ENCODE measurements at regions not wholly inside any gene's neighbourhood (a gene's known extent, or its start where the extent isn't known, plus 50 kb on each side); places are given as distances from the start of the nearest gene placed in this dataset.

- H3K4me1 ChIP-seq (ENCODE audit: control extremely low read depth in 1 of 4, control insufficient read depth in 4 of 4, insufficient read depth in 4 of 4, low read length in 3 of 4) = peaks cover 0 to 9% (median 4%) of the 10 kb centered on the region in 4 experiments
- CTCF ChIA-PET = no interaction called here
- H3K27me3 ChIP-seq (replicated peaks in 2 of 5; ENCODE audit: control insufficient read depth in 4 of 5, insufficient read depth in 5 of 5, low read length in 4 of 5) = no peaks in the 10 kb centered on the region
- peak overlapping the region in 1 of 2 experiments; percentile 0 for H3K27ac ChIP-seq (ENCODE audit: insufficient read depth in 1 of 2, low read depth in 1 of 2, low read length in 2 of 2, poor library complexity in 1 of 2, severe bottlenecking in 2 of 2)
- DNase-seq = no peak
- no peaks in the 10 kb centered on the region for H3K36me3 ChIP-seq (ENCODE audit: control insufficient read depth in 4 of 4, insufficient read depth in 4 of 4, low read length in 3 of 4)
- WGBS (ENCODE audit: insufficient coverage) = no CpG with 5 or more reads among the region's 2 CpGs
- POLR2A ChIA-PET = no interaction called here
- no peak overlapping the region for H3K4me3 ChIP-seq (ENCODE audit: control insufficient read depth in 1 of 7, extremely low read depth in 1 of 7, insufficient read depth in 4 of 7, low read depth in 2 of 7, low read length in 6 of 7)
- no peaks in the 10 kb centered on the region for H3K9me3 ChIP-seq (ENCODE audit: control extremely low read depth in 1 of 5, control insufficient read depth in 4 of 5, insufficient read depth in 2 of 5, low read depth in 1 of 5, low read length in 4 of 5)
These were observed 164.4 kb upstream of the JARID2 start for GRCh38 chr6:15081447-15081846.

- CTCF ChIA-PET = interaction anchor here (1.5 kb wide), 1 partner anchor 407 kb away, joined by 3 read pairs; no protein-coding TSS in a partner anchor
- H3K9me3 ChIP-seq (ENCODE audit: control extremely low read depth in 1 of 5, control insufficient read depth in 4 of 5, insufficient read depth in 2 of 5, low read depth in 1 of 5, low read length in 4 of 5) = no peaks in the 10 kb centered on the region
- no peaks in the 10 kb centered on the region for H3K27me3 ChIP-seq (replicated peaks in 2 of 5; ENCODE audit: control insufficient read depth in 4 of 5, insufficient read depth in 5 of 5, low read length in 4 of 5)
- H3K4me1 ChIP-seq (ENCODE audit: control extremely low read depth in 1 of 4, control insufficient read depth in 4 of 4, insufficient read depth in 4 of 4, low read length in 3 of 4) = peaks cover 0 to 13% (median 6%) of the 10 kb centered on the region in 4 experiments
- no peaks in the 10 kb centered on the region for H3K36me3 ChIP-seq (ENCODE audit: control insufficient read depth in 4 of 4, insufficient read depth in 4 of 4, low read length in 3 of 4)
- POLR2A ChIA-PET = no interaction called here
- no peak for DNase-seq
- no CpG with 5 or more reads among the region's 8 CpGs for WGBS (ENCODE audit: insufficient coverage)
- H3K4me3 ChIP-seq (ENCODE audit: control insufficient read depth in 1 of 7, extremely low read depth in 1 of 7, insufficient read depth in 4 of 7, low read depth in 2 of 7, low read length in 6 of 7) = no peak overlapping the region
- H3K27ac ChIP-seq (ENCODE audit: insufficient read depth in 1 of 2, low read depth in 1 of 2, low read length in 2 of 2, poor library complexity in 1 of 2, severe bottlenecking in 2 of 2) = no peak overlapping the region
These were observed 163.2 kb upstream of the JARID2 start for GRCh38 chr6:15082708-15083107.

DNA sequence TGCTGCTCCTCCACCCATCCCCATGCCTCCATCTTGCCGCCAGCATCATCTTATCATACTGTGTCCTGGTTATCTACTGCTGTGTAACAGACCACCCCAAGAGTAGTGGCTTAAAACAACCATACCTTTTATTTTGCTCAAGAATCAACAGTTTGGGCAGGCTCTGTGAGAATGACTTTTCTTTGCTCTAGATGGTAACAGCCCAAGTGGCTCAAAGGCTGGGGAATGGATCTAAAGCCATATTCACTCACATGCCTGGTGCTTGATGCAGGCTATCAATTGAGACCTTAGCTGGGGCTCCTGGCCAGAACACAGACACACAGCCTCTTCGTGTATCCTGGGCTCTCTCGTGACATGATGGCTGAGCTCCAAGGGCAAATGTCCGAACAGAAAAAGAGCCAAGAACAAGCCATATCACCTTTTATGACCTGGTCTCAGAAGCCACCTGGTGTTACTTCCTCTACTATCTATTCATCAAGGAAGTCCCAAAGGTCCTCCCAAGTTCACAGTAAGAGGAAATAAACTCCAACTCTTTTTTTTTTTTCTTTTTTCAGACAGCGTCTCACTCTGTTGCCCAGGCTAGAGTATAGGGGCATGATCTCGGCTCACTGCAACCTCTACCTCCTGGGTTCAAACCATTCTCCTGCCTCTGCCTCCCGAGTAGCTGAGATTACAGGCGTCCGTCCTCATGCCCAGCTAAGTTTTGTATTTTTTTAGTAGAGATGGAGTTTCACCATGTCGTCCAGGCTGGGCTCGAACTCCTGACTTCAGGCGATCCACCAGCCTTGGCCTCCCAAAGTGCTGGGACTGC lies 159.3 kb upstream of the JARID2 start:
- no peak overlapping the region for H3K4me3 ChIP-seq (ENCODE audit: control insufficient read depth in 1 of 7, extremely low read depth in 1 of 7, insufficient read depth in 4 of 7, low read depth in 2 of 7, low read length in 6 of 7)
- no peaks in the 10 kb centered on the region for H3K27me3 ChIP-seq (replicated peaks in 2 of 5; ENCODE audit: control insufficient read depth in 4 of 5, insufficient read depth in 5 of 5, low read length in 4 of 5)
- 97% methylated on average over 7 of the region's 12 CpGs for WGBS (ENCODE audit: insufficient coverage)
- ChIA-PET POLR2A (no interaction called here), CTCF (interaction anchor here (0.6 kb wide), 1 partner anchor 890 kb away, joined by 3 read pairs; no protein-coding TSS in a partner anchor)
- peak overlapping the region in 1 of 2 experiments; percentile 83 for H3K27ac ChIP-seq (ENCODE audit: insufficient read depth in 1 of 2, low read depth in 1 of 2, low read length in 2 of 2, poor library complexity in 1 of 2, severe bottlenecking in 2 of 2)
- H3K9me3 ChIP-seq (ENCODE audit: control extremely low read depth in 1 of 5, control insufficient read depth in 4 of 5, insufficient read depth in 2 of 5, low read depth in 1 of 5, low read length in 4 of 5) = no peaks in the 10 kb centered on the region
- no peaks in the 10 kb centered on the region for H3K36me3 ChIP-seq (ENCODE audit: control insufficient read depth in 4 of 4, insufficient read depth in 4 of 4, low read length in 3 of 4)
- peaks cover 5 to 31% (median 11%) of the 10 kb centered on the region in 4 experiments for H3K4me1 ChIP-seq (ENCODE audit: control extremely low read depth in 1 of 4, control insufficient read depth in 4 of 4, insufficient read depth in 4 of 4, low read length in 3 of 4)
- no peak for DNase-seq

DNA sequence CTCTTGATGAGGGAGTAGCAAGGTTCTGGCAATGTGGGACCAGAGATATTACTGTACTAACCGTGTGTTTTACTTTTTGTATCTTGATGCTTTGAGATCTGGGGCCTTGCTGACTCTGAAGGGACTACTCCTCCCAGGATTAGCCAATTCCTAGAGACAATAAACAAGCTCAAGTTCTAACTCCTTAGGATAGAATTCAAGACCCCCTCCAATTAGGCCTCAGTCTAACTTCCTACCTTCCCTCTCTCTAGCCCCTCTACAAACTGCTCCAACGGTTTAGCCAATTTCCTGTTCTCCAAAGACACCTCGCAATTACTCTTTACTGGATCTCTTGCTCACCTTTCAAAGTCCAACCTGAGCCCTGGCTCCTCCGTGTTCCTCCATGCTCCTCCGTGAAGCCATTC lies 158.7 kb upstream of the JARID2 start:
- no peak for DNase-seq
- H3K27me3 ChIP-seq (replicated peaks in 2 of 5; ENCODE audit: control insufficient read depth in 4 of 5, insufficient read depth in 5 of 5, low read length in 4 of 5) = no peaks in the 10 kb centered on the region
- CTCF ChIA-PET = interaction anchor here (0.7 kb wide), 1 partner anchor 21 kb away, joined by 3 read pairs; no protein-coding TSS in a partner anchor
- peak overlapping the region in 1 of 2 experiments; percentile 83 for H3K27ac ChIP-seq (ENCODE audit: insufficient read depth in 1 of 2, low read depth in 1 of 2, low read length in 2 of 2, poor library complexity in 1 of 2, severe bottlenecking in 2 of 2)
- H3K9me3 ChIP-seq (ENCODE audit: control extremely low read depth in 1 of 5, control insufficient read depth in 4 of 5, insufficient read depth in 2 of 5, low read depth in 1 of 5, low read length in 4 of 5) = no peaks in the 10 kb centered on the region
- 90% methylated on average over 4 of the region's 5 CpGs for WGBS (ENCODE audit: insufficient coverage)
- H3K36me3 ChIP-seq (ENCODE audit: control insufficient read depth in 4 of 4, insufficient read depth in 4 of 4, low read length in 3 of 4) = no peaks in the 10 kb centered on the region
- H3K4me3 ChIP-seq (ENCODE audit: control insufficient read depth in 1 of 7, extremely low read depth in 1 of 7, insufficient read depth in 4 of 7, low read depth in 2 of 7, low read length in 6 of 7) = no peak overlapping the region
- POLR2A ChIA-PET = no interaction called here
- H3K4me1 ChIP-seq (ENCODE audit: control extremely low read depth in 1 of 4, control insufficient read depth in 4 of 4, insufficient read depth in 4 of 4, low read length in 3 of 4) = peaks cover 5 to 30% (median 11%) of the 10 kb centered on the region in 4 experiments

- peaks cover 5 to 24% (median 9%) of the 10 kb centered on the region in 4 experiments for H3K4me1 ChIP-seq (ENCODE audit: control extremely low read depth in 1 of 4, control insufficient read depth in 4 of 4, insufficient read depth in 4 of 4, low read length in 3 of 4)
- H3K27ac ChIP-seq (ENCODE audit: insufficient read depth in 1 of 2, low read depth in 1 of 2, low read length in 2 of 2, poor library complexity in 1 of 2, severe bottlenecking in 2 of 2) = peak overlapping the region in 1 of 2 experiments; percentile 83
- CTCF ChIA-PET = interaction anchor here (1.6 kb wide), 1 partner anchor 16 kb away, joined by 4 read pairs; no protein-coding TSS in a partner anchor
- POLR2A ChIA-PET = no interaction called here
- H3K9me3 ChIP-seq (ENCODE audit: control extremely low read depth in 1 of 5, control insufficient read depth in 4 of 5, insufficient read depth in 2 of 5, low read depth in 1 of 5, low read length in 4 of 5) = no peaks in the 10 kb centered on the region
- H3K4me3 ChIP-seq (ENCODE audit: control insufficient read depth in 1 of 7, extremely low read depth in 1 of 7, insufficient read depth in 4 of 7, low read depth in 2 of 7, low read length in 6 of 7) = peak overlapping the region in 2 of 7 experiments; percentile 16 to 29
- no peaks in the 10 kb centered on the region for H3K27me3 ChIP-seq (replicated peaks in 2 of 5; ENCODE audit: control insufficient read depth in 4 of 5, insufficient read depth in 5 of 5, low read length in 4 of 5)
- WGBS (ENCODE audit: insufficient coverage) = 44% methylated on average over 5 of the region's 7 CpGs
- H3K36me3 ChIP-seq (ENCODE audit: control insufficient read depth in 4 of 4, insufficient read depth in 4 of 4, low read length in 3 of 4) = no peaks in the 10 kb centered on the region
- peak; percentile 27 to 72 (median 47) for DNase-seq
These were observed 156.8 kb upstream of the JARID2 start for GRCh38 chr6:15088904-15089568.

DNA sequence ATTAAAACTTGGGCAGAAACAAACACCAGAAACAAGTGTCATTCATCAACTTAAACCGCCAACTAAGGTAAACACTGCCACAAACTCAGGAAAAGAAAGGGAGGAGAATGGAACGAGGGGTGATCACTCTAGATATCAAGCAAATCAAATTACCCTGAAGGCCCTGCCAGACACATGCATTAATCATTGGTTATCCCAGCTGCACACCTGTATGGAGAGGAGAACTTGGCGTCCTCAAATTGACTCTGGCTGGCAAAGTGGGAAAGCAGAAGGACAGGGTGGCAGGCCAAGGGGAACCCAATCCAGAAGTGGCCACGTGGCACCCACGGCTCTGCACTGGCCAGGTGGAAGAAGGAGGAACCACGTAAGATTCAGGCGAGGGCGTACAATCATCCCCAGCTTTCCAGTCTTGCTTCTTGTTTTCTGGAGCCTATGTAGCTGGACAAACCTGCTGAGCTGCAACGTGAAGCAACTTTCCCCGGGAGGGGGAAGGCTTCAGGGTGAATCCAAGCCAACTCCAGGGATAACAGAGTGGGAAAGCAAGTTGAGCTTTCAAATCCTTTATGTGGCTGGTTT lies 156.2 kb upstream of the JARID2 start:
- peak overlapping the region in 1 of 2 experiments; percentile 83 for H3K27ac ChIP-seq (ENCODE audit: insufficient read depth in 1 of 2, low read depth in 1 of 2, low read length in 2 of 2, poor library complexity in 1 of 2, severe bottlenecking in 2 of 2)
- CTCF ChIA-PET = interaction anchor here (1.6 kb wide), 1 partner anchor 15 kb away, joined by 4 read pairs; no protein-coding TSS in a partner anchor
- no peaks in the 10 kb centered on the region for H3K9me3 ChIP-seq (ENCODE audit: control extremely low read depth in 1 of 5, control insufficient read depth in 4 of 5, insufficient read depth in 2 of 5, low read depth in 1 of 5, low read length in 4 of 5)
- H3K4me3 ChIP-seq (ENCODE audit: control insufficient read depth in 1 of 7, extremely low read depth in 1 of 7, insufficient read depth in 4 of 7, low read depth in 2 of 7, low read length in 6 of 7) = peak overlapping the region in 1 of 7 experiments; percentile 29
- no peaks in the 10 kb centered on the region for H3K36me3 ChIP-seq (ENCODE audit: control insufficient read depth in 4 of 4, insufficient read depth in 4 of 4, low read length in 3 of 4)
- H3K4me1 ChIP-seq (ENCODE audit: control extremely low read depth in 1 of 4, control insufficient read depth in 4 of 4, insufficient read depth in 4 of 4, low read length in 3 of 4) = peaks cover 5 to 24% (median 9%) of the 10 kb centered on the region in 4 experiments
- no peaks in the 10 kb centered on the region for H3K27me3 ChIP-seq (replicated peaks in 2 of 5; ENCODE audit: control insufficient read depth in 4 of 5, insufficient read depth in 5 of 5, low read length in 4 of 5)
- POLR2A ChIA-PET = no interaction called here
- WGBS (ENCODE audit: insufficient coverage) = 46% methylated on average over 6 of the region's 10 CpGs
- peak in 2 of 3 donors; percentile 23 to 49 for DNase-seq

All from common myeloid progenitor, CD34-positive (primary cell).